Nephron (organoid): ENCODE measurements at regions not wholly inside any gene's neighbourhood (a gene's known extent, or its start where the extent isn't known, plus 50 kb on each side); places are given as distances from the start of the nearest gene placed in this dataset.

Source experiments
- H3K27ac Mint-ChIP-seq, 3 experiments: 2 replicates each; pipeline ENCODE4 v1.8.0; 2020; ENCODE audit warnings: mixed read lengths in 3 of 3, mild to moderate bottlenecking in 2 of 3, moderate library complexity in 1 of 3
- H3K27me3 Mint-ChIP-seq: 2 replicates; pipeline ENCODE4 v1.8.0; 2021; ENCODE audit warnings: low read depth, mild to moderate bottlenecking, moderate library complexity, mixed read lengths
- H3K36me3 Mint-ChIP-seq: 2 replicates; pipeline ENCODE4 v1.8.0; 2020; ENCODE audit warnings: low read depth, mixed read lengths
- H3K4me1 Mint-ChIP-seq: 2 replicates; pipeline ENCODE4 v1.8.0; 2020; ENCODE audit warnings: mixed read lengths
- H3K4me3 Mint-ChIP-seq, 3 experiments: 2 replicates each; pipeline ENCODE4 v1.8.0; 2020; ENCODE audit warnings: mild to moderate bottlenecking in 3 of 3, mixed read lengths in 3 of 3, moderate library complexity in 2 of 3
- H3K9me3 Mint-ChIP-seq: 2 replicates; pipeline ENCODE4 v1.8.0; 2020; ENCODE audit warnings: mixed read lengths
- CTCF ChIP-seq, 3 experiments: fragments of 200-600 bp; sonication (generic); IDR thresholded peaks; one replicate each; pipeline ENCODE4 v1.5.0; 2021; ENCODE audit warnings: antibody characterized with exemption in 3 of 3; ENCODE audit not compliant: unreplicated experiment in 3 of 3

GRCh38 chr5:109533751-109534272, 124.0 kb upstream of the PJA2 start:
- peaks cover 21% of the 10 kb centered on the region for H3K4me1 Mint-ChIP-seq

GRCh38 chr5:109532773-109533364, 123.1 kb upstream of the PJA2 start:
- H3K27ac Mint-ChIP-seq, result peak overlapping the region in 1 of 3 experiments; percentile 80
- H3K27me3 Mint-ChIP-seq, result no peaks in the 10 kb centered on the region
- H3K4me1 Mint-ChIP-seq, result peaks cover 21% of the 10 kb centered on the region
- TF ChIP-seq CTCF (IDR thresholded peaks at IDR 0.05; ENCODE audit: unreplicated experiment in 3 of 3), result no peak
- no peaks in the 10 kb centered on the region for H3K9me3 Mint-ChIP-seq
- H3K4me3 Mint-ChIP-seq, result no peak overlapping the region
- H3K36me3 Mint-ChIP-seq, result no peaks in the 10 kb centered on the region

More at GRCh38 chr5:109533751-109534272, 124.0 kb upstream of the PJA2 start:
- Mint-ChIP-seq H3K36me3 (no peaks in the 10 kb centered on the region), H3K27ac (peak overlapping the region in 2 of 3 experiments; percentile 11 to 80), H3K9me3 (no peaks in the 10 kb centered on the region), H3K27me3 (no peaks in the 10 kb centered on the region), H3K4me3 (no peak overlapping the region)
- no peak for TF ChIP-seq CTCF (IDR thresholded peaks at IDR 0.05; ENCODE audit: unreplicated experiment in 3 of 3)

- Mint-ChIP-seq H3K27ac (no peak overlapping the region), H3K27me3 (no peaks in the 10 kb centered on the region), H3K4me3 (no peak overlapping the region), H3K4me1 (peaks cover 21% of the 10 kb centered on the region), H3K36me3 (no peaks in the 10 kb centered on the region), H3K9me3 (no peaks in the 10 kb centered on the region)
- TF ChIP-seq CTCF (IDR thresholded peaks at IDR 0.05; ENCODE audit: unreplicated experiment in 3 of 3), result no peak
Observed at GRCh38 chr5:109531262-109531661, 121.5 kb upstream of the PJA2 start.

- Mint-ChIP-seq H3K4me1 (peaks cover 21% of the 10 kb centered on the region), H3K27me3 (no peaks in the 10 kb centered on the region), H3K36me3 (no peaks in the 10 kb centered on the region), H3K9me3 (no peaks in the 10 kb centered on the region), H3K27ac (no peak overlapping the region), H3K4me3 (no peak overlapping the region)
- TF ChIP-seq CTCF (IDR thresholded peaks at IDR 0.05; ENCODE audit: unreplicated experiment in 3 of 3), result no peak
Observed at GRCh38 chr5:109529987-109530386, 120.2 kb upstream of the PJA2 start.

GRCh38 chr5:109529520-109529919, 119.7 kb upstream of the PJA2 start:
- TF ChIP-seq CTCF (IDR thresholded peaks at IDR 0.05; ENCODE audit: unreplicated experiment in 3 of 3), result no peak
- no peaks in the 10 kb centered on the region for H3K36me3 Mint-ChIP-seq
- no peaks in the 10 kb centered on the region for H3K27me3 Mint-ChIP-seq
- H3K27ac Mint-ChIP-seq, result no peak overlapping the region
- H3K4me1 Mint-ChIP-seq, result peaks cover 21% of the 10 kb centered on the region
- H3K4me3 Mint-ChIP-seq, result no peak overlapping the region
- H3K9me3 Mint-ChIP-seq, result no peaks in the 10 kb centered on the region

GRCh38 chr5:109524555-109524954, 114.8 kb upstream of the PJA2 start:
- H3K36me3 Mint-ChIP-seq, result no peaks in the 10 kb centered on the region
- H3K27me3 Mint-ChIP-seq, result no peaks in the 10 kb centered on the region
- no peak overlapping the region for H3K4me3 Mint-ChIP-seq
- no peak overlapping the region for H3K27ac Mint-ChIP-seq
- H3K4me1 Mint-ChIP-seq, result peaks cover 4% of the 10 kb centered on the region
- no peak for TF ChIP-seq CTCF (IDR thresholded peaks at IDR 0.05; ENCODE audit: unreplicated experiment in 3 of 3)
- H3K9me3 Mint-ChIP-seq, result no peaks in the 10 kb centered on the region
